Activated CD8-positive, alpha-beta T cell treated with anti-CD3 and anti-CD28 coated beads for 36 hours (primary cell): ENCODE measurements at regions not wholly inside any gene's neighbourhood (a gene's known extent, or its start where the extent isn't known, plus 50 kb on each side); places are given as distances from the start of the nearest gene placed in this dataset.

ENCODE experiments used
- ATAC-seq: fragments of 200-7000 bp; cut with Tn5 transposase; one replicate; pipeline ENCODE4 v1.10.0; 2021; ENCODE audit warnings: mild to moderate bottlenecking, moderate library complexity
- CTCF ChIA-PET: fragments of 350-600 bp; sonication (Branson Sonifier 250); formaldehyde crosslinking; loops from one replicate; lab custom pipeline; 2021; ENCODE audit warnings: antibody characterized with exemption; lab: Charles Lee
- POLR2A ChIA-PET: fragments of 350-600 bp; sonication (Branson Sonifier 250); formaldehyde crosslinking; loops from one replicate; lab custom pipeline; 2021; ENCODE audit warnings: antibody characterized with exemption; lab: Charles Lee
- DNase-seq: peaks from one replicate; pipeline ENCODE4 v3.0.0-alpha.2; 2020
- H3K27ac Mint-ChIP-seq: one replicate; pipeline ENCODE4 v1.8.0; 2021; ENCODE audit warnings: mild to moderate bottlenecking, mixed read lengths
- H3K27me3 Mint-ChIP-seq: one replicate; pipeline ENCODE4 v1.8.0; 2021; ENCODE audit warnings: mixed read lengths
- H3K36me3 Mint-ChIP-seq: one replicate; pipeline ENCODE4 v1.8.0; 2021; ENCODE audit warnings: low read depth, mixed read lengths
- H3K4me1 Mint-ChIP-seq: one replicate; pipeline ENCODE4 v1.8.0; 2021; ENCODE audit warnings: low read depth, mixed read lengths
- H3K4me3 Mint-ChIP-seq: one replicate; pipeline ENCODE4 v1.8.0; 2021; ENCODE audit warnings: mild to moderate bottlenecking, moderate library complexity, mixed read lengths
- H3K9me3 Mint-ChIP-seq: one replicate; pipeline ENCODE4 v1.8.0; 2021; ENCODE audit warnings: mixed read lengths
- CTCF ChIP-seq: fragments of 200-600 bp; IDR thresholded peaks from one replicate; pipeline ENCODE4 v1.8.0; 2022; ENCODE audit warnings: antibody characterized with exemption, mild to moderate bottlenecking
- intact Hi-C: fragments of 100-400 bp; cut with micrococcal nuclease; formaldehyde crosslinking; loops from one replicate; pipeline ENCODE4 v1.10.0; 2022

- intact Hi-C loops, result no loop called here
- POLR2A ChIA-PET, result no interaction called here
- ATAC-seq (no peak), DNase-seq (no peak)
- H3K27ac Mint-ChIP-seq, result no peak overlapping the region
- H3K4me1 Mint-ChIP-seq, result no peaks in the 10 kb centered on the region
- H3K36me3 Mint-ChIP-seq, result no peaks in the 10 kb centered on the region
- peaks cover 6% of the 10 kb centered on the region for H3K27me3 Mint-ChIP-seq
- H3K9me3 Mint-ChIP-seq, result no peaks in the 10 kb centered on the region
- TF ChIP-seq CTCF, result no peak
- H3K4me3 Mint-ChIP-seq, result no peak overlapping the region
- CTCF ChIA-PET, result no interaction called here
These were observed 149.0 kb downstream of the AASDH start for GRCh38 chr4:56238251-56238650.

- H3K4me1 Mint-ChIP-seq, result no peaks in the 10 kb centered on the region
- DNase-seq (no peak), ATAC-seq (no peak)
- no peak overlapping the region for H3K4me3 Mint-ChIP-seq
- H3K27me3 Mint-ChIP-seq, result peaks cover 4% of the 10 kb centered on the region
- peaks cover 6% of the 10 kb centered on the region for H3K9me3 Mint-ChIP-seq
- no peak overlapping the region for H3K27ac Mint-ChIP-seq
- ChIA-PET POLR2A (no interaction called here), CTCF (no interaction called here)
- TF ChIP-seq CTCF, result no peak
- H3K36me3 Mint-ChIP-seq, result no peaks in the 10 kb centered on the region
- intact Hi-C loops, result no loop called here
These were observed 151.6 kb downstream of the AASDH start for GRCh38 chr4:56235725-56236124.

- no peak for TF ChIP-seq CTCF
- ChIA-PET POLR2A (no interaction called here), CTCF (no interaction called here)
- H3K36me3 Mint-ChIP-seq, result no peaks in the 10 kb centered on the region
- H3K27me3 Mint-ChIP-seq, result peaks cover 4% of the 10 kb centered on the region
- H3K4me3 Mint-ChIP-seq, result no peak overlapping the region
- peaks cover 6% of the 10 kb centered on the region for H3K9me3 Mint-ChIP-seq
- DNase-seq (no peak), ATAC-seq (no peak)
- H3K4me1 Mint-ChIP-seq, result peaks cover under 1% of the 10 kb centered on the region
- no peak overlapping the region for H3K27ac Mint-ChIP-seq
- intact Hi-C loops, result no loop called here
These were observed 152.3 kb downstream of the AASDH start for GRCh38 chr4:56235011-56235410.

GRCh38 chr4:56234098-56234497 lies 153.2 kb downstream of the AASDH start:
- H3K4me3 Mint-ChIP-seq, result no peak overlapping the region
- no peak for TF ChIP-seq CTCF

GRCh38 chr4:56231410-56231809 lies 155.9 kb downstream of the AASDH start:
- no peaks in the 10 kb centered on the region for H3K36me3 Mint-ChIP-seq
- peaks cover 4% of the 10 kb centered on the region for H3K4me1 Mint-ChIP-seq
- DNase-seq, result no peak
- POLR2A ChIA-PET, result no interaction called here
- CTCF ChIA-PET, result no interaction called here
- peaks cover 6% of the 10 kb centered on the region for H3K9me3 Mint-ChIP-seq
- no peak for ATAC-seq
- intact Hi-C loops, result no loop called here
- no peak overlapping the region for H3K4me3 Mint-ChIP-seq
- H3K27me3 Mint-ChIP-seq, result peaks cover 4% of the 10 kb centered on the region
- H3K27ac Mint-ChIP-seq, result no peak overlapping the region
- TF ChIP-seq CTCF, result no peak

More at GRCh38 chr4:56234098-56234497, 153.2 kb downstream of the AASDH start:
- ChIA-PET CTCF (no interaction called here), POLR2A (no interaction called here)
- no peak for ATAC-seq
- Mint-ChIP-seq H3K27ac (no peak overlapping the region), H3K36me3 (no peaks in the 10 kb centered on the region), H3K4me1 (peaks cover 4% of the 10 kb centered on the region), H3K9me3 (peaks cover 6% of the 10 kb centered on the region), H3K27me3 (peaks cover 4% of the 10 kb centered on the region)
- no peak for DNase-seq
- intact Hi-C loops, result no loop called here
